ES-I3 (cell line): ENCODE measurements at regions not wholly inside any gene's neighbourhood (a gene's known extent, or its start where the extent isn't known, plus 50 kb on each side); places are given as distances from the start of the nearest gene placed in this dataset.

ENCODE experiments used
- H3K36me3 ChIP-seq: 2 replicates; pipeline ENCODE4 v1.6.1; 2013; ENCODE audit warnings: mild to moderate bottlenecking, low read length, control low read depth, moderate library complexity; ENCODE audit not compliant: insufficient read depth
- H3K4me1 ChIP-seq: 2 replicates; pipeline ENCODE4 v1.6.1; 2013; ENCODE audit warnings: mild to moderate bottlenecking, control low read depth, low read length; ENCODE audit not compliant: insufficient read depth
- H3K9ac ChIP-seq: 2 replicates; pipeline ENCODE4 v1.6.1; 2013; ENCODE audit warnings: low read depth, mild to moderate bottlenecking, low read length, moderate library complexity
- H3K9me3 ChIP-seq: 2 replicates; pipeline ENCODE4 v1.6.1; 2013; ENCODE audit warnings: mild to moderate bottlenecking, low read length, moderate library complexity; ENCODE audit not compliant: control insufficient read depth, insufficient read depth

GRCh38 chr2:3125761-3126130 is 251.9 kb downstream of the EIPR1 start:
- H3K9ac ChIP-seq, result no peak overlapping the region
- H3K9me3 ChIP-seq, result no peaks in the 10 kb centered on the region
- H3K36me3 ChIP-seq, result no peaks in the 10 kb centered on the region
- H3K4me1 ChIP-seq, result no peaks in the 10 kb centered on the region

DNA sequence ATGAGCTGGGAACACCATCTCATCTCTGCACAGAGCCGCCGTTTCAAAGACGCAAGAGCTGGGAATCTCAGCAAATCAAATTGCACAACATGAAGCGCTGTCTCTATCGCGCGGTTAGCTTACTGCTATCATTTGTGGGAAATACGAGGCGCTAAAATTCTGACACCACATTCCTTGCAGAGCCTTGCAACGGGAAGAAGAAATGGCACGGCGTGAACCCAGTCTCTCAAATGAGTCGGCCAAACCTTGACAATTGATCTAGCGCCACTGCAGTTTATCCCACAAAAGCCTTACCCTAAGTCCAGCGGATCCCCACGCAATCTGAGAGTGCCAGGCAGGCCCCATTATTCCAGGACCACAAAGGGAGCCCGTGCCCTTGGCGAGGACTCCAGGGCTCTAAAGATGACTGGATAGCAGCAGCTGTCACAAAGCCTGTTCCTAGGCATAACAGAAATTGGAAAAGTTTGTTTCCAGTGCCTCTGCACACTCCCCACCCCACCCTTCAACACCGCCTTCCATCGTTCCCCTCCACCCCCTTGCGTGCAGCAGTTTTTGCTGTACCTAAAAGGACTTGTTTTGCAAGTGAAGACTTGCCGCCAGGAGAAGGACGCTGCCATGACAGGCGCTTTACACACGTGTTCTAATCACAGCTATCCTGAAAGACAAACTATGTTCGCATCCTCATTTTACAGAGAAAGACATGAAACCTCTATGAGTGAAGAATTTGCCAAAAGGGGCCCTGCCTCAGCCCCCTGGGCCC is 252.4 kb downstream of the EIPR1 start:
- H3K9me3 ChIP-seq, result no peaks in the 10 kb centered on the region; the same call in 1 of the 2 replicates
- no peaks in the 10 kb centered on the region for H3K36me3 ChIP-seq
- H3K9ac ChIP-seq, result no peak overlapping the region
- H3K4me1 ChIP-seq, result no peaks in the 10 kb centered on the region

- Histone ChIP-seq H3K4me1 (no peaks in the 10 kb centered on the region), H3K36me3 (no peaks in the 10 kb centered on the region), H3K9ac (no peak overlapping the region), H3K9me3 (no peaks in the 10 kb centered on the region; the same call in 1 of the 2 replicates)
These were observed 255.1 kb downstream of the EIPR1 start for GRCh38 chr2:3122525-3122924.

- Histone ChIP-seq H3K36me3 (no peaks in the 10 kb centered on the region), H3K9ac (no peak overlapping the region), H3K9me3 (no peaks in the 10 kb centered on the region; the same call in 1 of the 2 replicates), H3K4me1 (no peaks in the 10 kb centered on the region)
These were observed 256.0 kb downstream of the EIPR1 start for GRCh38 chr2:3121601-3122000.

GRCh38 chr2:3117650-3118216 is 259.9 kb downstream of the EIPR1 start:
- H3K36me3 ChIP-seq, result no peaks in the 10 kb centered on the region
- no peaks in the 10 kb centered on the region for H3K4me1 ChIP-seq
- H3K9me3 ChIP-seq, result no peaks in the 10 kb centered on the region; the same call in 1 of the 2 replicates
- H3K9ac ChIP-seq, result no peak overlapping the region

DNA sequence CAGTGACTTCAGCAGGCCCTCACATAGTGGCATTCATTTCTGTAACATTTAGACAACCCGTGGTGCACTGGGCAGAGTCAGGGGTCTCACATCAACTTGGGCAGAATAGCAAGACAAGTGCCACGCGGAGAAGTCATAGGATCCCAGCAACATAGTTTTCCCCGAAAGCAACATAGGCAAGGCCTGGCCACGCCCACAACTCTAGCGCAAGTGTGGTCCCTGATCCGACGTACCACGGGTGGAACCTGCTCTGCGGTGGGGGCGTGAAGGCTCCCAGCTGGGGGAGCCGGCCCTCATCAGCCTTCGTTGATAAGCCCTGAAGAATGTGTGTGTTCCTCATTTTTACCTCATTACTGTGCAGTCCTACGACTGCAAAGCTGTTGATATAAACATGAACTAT is 261.2 kb downstream of the EIPR1 start:
- Histone ChIP-seq H3K4me1 (no peaks in the 10 kb centered on the region), H3K9me3 (no peaks in the 10 kb centered on the region; the same call in 1 of the 2 replicates), H3K9ac (no peak overlapping the region), H3K36me3 (no peaks in the 10 kb centered on the region)

DNA sequence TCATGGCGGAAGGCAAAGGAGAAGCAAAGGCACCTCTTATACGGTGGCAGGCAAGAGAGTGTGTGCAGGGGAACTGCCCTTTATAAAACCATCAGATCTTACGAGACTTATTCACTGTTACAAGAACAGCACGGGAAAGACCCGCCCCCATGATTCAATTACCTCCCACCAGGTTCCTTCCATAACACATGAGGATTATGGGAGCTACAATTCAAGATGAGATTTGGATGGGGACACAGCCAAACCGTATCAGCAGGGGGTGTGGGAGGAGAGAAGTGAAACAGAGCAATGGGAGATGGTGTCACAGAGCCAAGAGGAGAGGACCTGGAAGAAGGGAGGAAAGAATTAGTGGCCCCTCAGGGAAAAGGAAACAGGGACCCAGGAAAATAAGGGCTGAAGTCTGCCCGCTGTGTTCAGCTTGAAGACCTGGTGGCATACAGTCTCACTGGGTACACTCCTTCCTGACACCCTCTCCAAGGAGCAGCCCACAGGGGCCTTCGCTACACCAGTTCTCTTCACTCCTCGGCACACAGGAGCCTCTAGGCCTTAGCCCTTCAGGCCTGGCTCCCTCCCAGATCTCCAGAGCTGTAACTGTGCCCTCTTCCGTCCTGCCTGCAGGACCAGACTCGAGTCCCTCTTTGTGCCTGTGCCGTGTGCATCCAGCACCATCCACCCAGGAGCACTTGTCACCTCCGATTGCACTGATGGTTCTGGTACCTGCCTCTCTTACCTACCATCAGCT is 262.1 kb downstream of the EIPR1 start:
- Histone ChIP-seq H3K9me3 (no peaks in the 10 kb centered on the region; the same call in 1 of the 2 replicates), H3K9ac (no peak overlapping the region), H3K36me3 (no peaks in the 10 kb centered on the region), H3K4me1 (no peaks in the 10 kb centered on the region)

DNA sequence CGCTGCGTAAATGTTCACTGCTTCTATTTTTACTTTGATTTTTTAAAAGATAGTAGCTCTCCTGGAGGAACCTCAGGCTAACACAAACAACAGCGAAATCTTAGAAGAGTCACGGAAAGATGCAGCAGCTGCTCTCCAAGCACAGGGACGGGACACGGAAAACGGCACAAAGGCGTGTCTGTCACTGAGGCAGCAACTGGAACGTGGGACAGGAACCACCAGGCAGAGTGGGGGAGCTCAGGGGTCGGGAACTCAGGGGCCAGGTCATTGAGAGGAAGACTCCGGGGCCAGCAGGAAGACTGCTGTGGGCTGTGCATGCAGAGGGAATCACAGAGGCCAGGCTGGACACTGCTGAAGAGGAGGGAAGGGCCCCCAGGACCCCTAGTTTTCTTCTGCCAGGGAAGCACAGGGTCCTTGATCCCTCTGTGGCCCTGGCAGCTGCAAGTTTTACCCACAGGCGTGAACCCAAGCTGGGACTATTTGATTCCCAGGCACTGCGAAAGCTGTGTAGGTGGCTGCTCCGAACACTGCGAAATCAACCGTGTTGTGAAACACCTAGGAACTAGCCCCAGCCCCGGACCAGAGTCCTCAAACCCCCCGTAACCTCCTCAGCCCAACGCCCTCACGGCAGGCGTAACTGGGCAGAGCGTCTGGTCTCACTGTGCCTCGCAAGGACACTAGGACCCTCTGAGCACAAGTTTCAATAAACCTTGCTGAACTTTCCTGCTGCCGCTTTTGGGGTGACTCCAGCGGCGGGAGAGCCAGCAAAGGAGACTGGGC is 263.0 kb downstream of the EIPR1 start:
- no peaks in the 10 kb centered on the region for H3K36me3 ChIP-seq
- H3K4me1 ChIP-seq, result no peaks in the 10 kb centered on the region
- no peaks in the 10 kb centered on the region for H3K9me3 ChIP-seq
- H3K9ac ChIP-seq, result no peak overlapping the region

- Histone ChIP-seq H3K36me3 (no peaks in the 10 kb centered on the region), H3K4me1 (no peaks in the 10 kb centered on the region), H3K9ac (no peak overlapping the region), H3K9me3 (no peaks in the 10 kb centered on the region)
These were observed 263.8 kb downstream of the EIPR1 start for GRCh38 chr2:3113769-3114168.

- no peaks in the 10 kb centered on the region for H3K36me3 ChIP-seq
- no peaks in the 10 kb centered on the region for H3K9me3 ChIP-seq
- no peak overlapping the region for H3K9ac ChIP-seq
- H3K4me1 ChIP-seq, result no peaks in the 10 kb centered on the region
These were observed 264.5 kb downstream of the EIPR1 start for GRCh38 chr2:3113122-3113521.

DNA sequence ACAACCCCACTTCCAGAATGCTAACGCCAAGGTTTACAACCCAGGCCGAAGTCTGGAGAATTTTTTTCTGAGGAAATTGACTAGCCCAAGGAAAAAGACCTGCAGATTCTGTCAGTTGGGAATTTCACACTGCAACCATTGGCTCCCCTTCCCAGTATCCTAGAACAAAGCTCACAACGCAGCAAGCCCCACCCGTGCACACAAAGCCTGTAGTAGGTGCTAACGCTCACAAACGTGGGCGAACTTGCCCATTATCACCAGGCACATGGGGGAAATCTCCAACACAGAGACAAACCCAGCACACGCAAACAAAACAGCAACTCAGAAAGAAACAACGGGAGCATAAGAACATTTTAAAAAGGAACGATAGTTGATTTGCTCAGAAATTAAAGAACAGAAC is 265.1 kb downstream of the EIPR1 start:
- H3K9ac ChIP-seq, result no peak overlapping the region
- H3K4me1 ChIP-seq, result no peaks in the 10 kb centered on the region
- no peaks in the 10 kb centered on the region for H3K36me3 ChIP-seq
- H3K9me3 ChIP-seq, result no peaks in the 10 kb centered on the region

DNA sequence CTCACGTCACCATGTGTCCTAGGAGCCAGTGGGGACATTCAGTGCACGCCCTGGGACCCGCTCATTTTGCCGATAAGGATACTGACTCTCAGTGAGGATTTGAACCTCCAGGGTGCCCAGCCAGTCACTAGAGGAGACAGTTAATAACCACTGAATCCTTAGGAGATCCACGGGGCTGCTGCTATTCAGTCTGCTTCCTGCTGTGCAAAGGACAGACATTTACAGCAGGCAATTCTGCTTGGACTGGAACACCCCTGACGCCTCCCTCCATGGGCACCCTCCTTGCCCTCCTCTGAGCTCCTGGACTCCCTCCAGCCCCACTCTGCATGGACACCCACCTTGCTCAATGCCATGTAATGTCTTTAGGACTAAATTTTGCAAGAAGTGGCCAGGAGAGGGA is 265.5 kb downstream of the EIPR1 start:
- no peaks in the 10 kb centered on the region for H3K9me3 ChIP-seq
- no peaks in the 10 kb centered on the region for H3K4me1 ChIP-seq
- no peak overlapping the region for H3K9ac ChIP-seq

GRCh38 chr2:3110994-3111666 is 266.5 kb downstream of the EIPR1 start:
- H3K4me1 ChIP-seq, result no peaks in the 10 kb centered on the region
- H3K36me3 ChIP-seq, result no peaks in the 10 kb centered on the region
- no peaks in the 10 kb centered on the region for H3K9me3 ChIP-seq
- no peak overlapping the region for H3K9ac ChIP-seq

More for the DNA sequence above, 265.5 kb downstream of the EIPR1 start:
- H3K36me3 ChIP-seq, result no peaks in the 10 kb centered on the region

- H3K9me3 ChIP-seq, result no peaks in the 10 kb centered on the region
- no peak overlapping the region for H3K9ac ChIP-seq
These were observed 267.1 kb downstream of the EIPR1 start for GRCh38 chr2:3110555-3110954.

More at GRCh38 chr2:3110555-3110954, 267.1 kb downstream of the EIPR1 start:
- peaks cover 5% of the 10 kb centered on the region; the same call in 1 of the 2 replicates for H3K4me1 ChIP-seq
- H3K36me3 ChIP-seq, result no peaks in the 10 kb centered on the region
